ENCODE measurements at regions not wholly inside any gene's neighbourhood (a gene's known extent, or its start where the extent isn't known, plus 50 kb on each side); places are given as distances from the start of the nearest gene placed in this dataset.
"Not testable (repeated sequence)": the region's sequence is repeated elsewhere in the genome, so short reads cannot be mapped to it uniquely, and the experiment has no call there.

DNA sequence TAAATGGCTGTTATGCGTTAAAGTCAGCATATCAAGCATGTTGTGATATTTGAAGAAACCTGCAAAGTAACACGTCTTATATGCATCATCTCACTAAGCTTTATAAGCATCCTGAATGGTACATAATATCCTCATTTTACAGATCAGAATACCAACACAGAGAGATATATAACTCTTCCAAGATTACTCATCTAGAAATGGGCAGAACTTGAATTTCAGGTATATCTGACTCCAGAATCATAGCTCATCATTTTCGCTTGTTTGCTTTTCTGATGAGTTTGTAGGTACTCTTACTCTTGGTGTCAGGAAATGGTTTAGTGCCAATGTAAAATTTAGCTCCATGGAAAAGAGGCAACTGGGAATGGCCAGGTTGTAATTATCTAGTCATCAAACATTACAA is 232.3 kb upstream of the ANKH start:
- no peaks in the 10 kb centered on the region for H3F3A ChIP-seq (ENCODE audit: control insufficient read depth, insufficient read depth)
- no peaks in the 10 kb centered on the region for H3K36me3 ChIP-seq (ENCODE audit: control insufficient read depth, low read length)
- no peak overlapping the region for H3K4me3 ChIP-seq (ENCODE audit: low read length)
- no peaks in the 10 kb centered on the region for H3K9me2 ChIP-seq (replicated peaks; ENCODE audit: control insufficient read depth, low read length)
- H3K9me3 ChIP-seq (ENCODE audit: control insufficient read depth, insufficient read depth, low read length), result no peaks in the 10 kb centered on the region
- H3K79me2 ChIP-seq (ENCODE audit: control insufficient read depth, low read length), result no peaks in the 10 kb centered on the region
- no peaks in the 10 kb centered on the region for H3K4me1 ChIP-seq (ENCODE audit: control insufficient read depth, low read length)
- H3K4me2 ChIP-seq (ENCODE audit: low read length), result no peak overlapping the region
- no peaks in the 10 kb centered on the region for H3K27me3 ChIP-seq (ENCODE audit: control insufficient read depth, low read length)
- no peak overlapping the region for H3K27ac ChIP-seq (ENCODE audit: low read depth, low read length)
- H4K20me1 ChIP-seq (ENCODE audit: control insufficient read depth, insufficient read depth, low read depth, low read length), result no peaks in the 10 kb centered on the region
- no peak for TF ChIP-seq EZH2phosphoT487 (IDR thresholded peaks at IDR 0.05; ENCODE audit: borderline replicate concordance, low read length)
- TF ChIP-seq, protein P1, sequence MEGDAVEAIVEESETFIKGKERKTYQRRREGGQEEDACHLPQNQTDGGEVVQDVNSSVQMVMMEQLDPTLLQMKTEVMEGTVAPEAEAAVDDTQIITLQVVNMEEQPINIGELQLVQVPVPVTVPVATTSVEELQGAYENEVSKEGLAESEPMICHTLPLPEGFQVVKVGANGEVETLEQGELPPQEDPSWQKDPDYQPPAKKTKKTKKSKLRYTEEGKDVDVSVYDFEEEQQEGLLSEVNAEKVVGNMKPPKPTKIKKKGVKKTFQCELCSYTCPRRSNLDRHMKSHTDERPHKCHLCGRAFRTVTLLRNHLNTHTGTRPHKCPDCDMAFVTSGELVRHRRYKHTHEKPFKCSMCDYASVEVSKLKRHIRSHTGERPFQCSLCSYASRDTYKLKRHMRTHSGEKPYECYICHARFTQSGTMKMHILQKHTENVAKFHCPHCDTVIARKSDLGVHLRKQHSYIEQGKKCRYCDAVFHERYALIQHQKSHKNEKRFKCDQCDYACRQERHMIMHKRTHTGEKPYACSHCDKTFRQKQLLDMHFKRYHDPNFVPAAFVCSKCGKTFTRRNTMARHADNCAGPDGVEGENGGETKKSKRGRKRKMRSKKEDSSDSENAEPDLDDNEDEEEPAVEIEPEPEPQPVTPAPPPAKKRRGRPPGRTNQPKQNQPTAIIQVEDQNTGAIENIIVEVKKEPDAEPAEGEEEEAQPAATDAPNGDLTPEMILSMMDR (IDR thresholded peaks at IDR 0.05; ENCODE audit: low read depth, low read length, poor library complexity, severe bottlenecking), result no peak

DNA sequence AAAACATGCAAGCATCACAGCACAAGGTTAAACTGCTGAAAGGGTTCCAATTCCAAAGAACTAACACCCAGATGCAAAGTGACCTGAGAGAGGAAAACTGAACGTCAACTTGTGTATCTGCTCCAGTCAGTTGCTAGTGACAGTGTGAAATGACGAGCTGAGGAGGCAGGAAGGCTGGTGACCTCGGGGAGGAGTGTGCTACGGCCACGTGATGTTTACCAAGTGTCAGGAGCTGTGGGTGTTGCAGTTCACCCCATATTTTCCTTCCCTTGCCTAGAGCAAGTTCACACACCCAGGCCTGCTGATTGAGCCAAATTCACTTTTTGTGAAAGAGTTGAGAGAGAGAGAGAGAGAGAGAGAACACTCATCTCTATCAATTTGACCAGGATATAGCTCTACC is 231.6 kb upstream of the ANKH start:
- Histone ChIP-seq H3K9me2 (replicated peaks; ENCODE audit: control insufficient read depth, low read length) (no peaks in the 10 kb centered on the region), H3K4me2 (ENCODE audit: low read length) (no peak overlapping the region), H3K36me3 (ENCODE audit: control insufficient read depth, low read length) (no peaks in the 10 kb centered on the region), H3K4me3 (ENCODE audit: low read length) (no peak overlapping the region), H4K20me1 (ENCODE audit: control insufficient read depth, insufficient read depth, low read depth, low read length) (no peaks in the 10 kb centered on the region), H3F3A (ENCODE audit: control insufficient read depth, insufficient read depth) (no peaks in the 10 kb centered on the region), H3K4me1 (ENCODE audit: control insufficient read depth, low read length) (no peaks in the 10 kb centered on the region), H3K27me3 (ENCODE audit: control insufficient read depth, low read length) (no peaks in the 10 kb centered on the region), H3K79me2 (ENCODE audit: control insufficient read depth, low read length) (no peaks in the 10 kb centered on the region), H3K27ac (ENCODE audit: low read depth, low read length) (no peak overlapping the region), H3K9me3 (ENCODE audit: control insufficient read depth, insufficient read depth, low read length) (no peaks in the 10 kb centered on the region)
- TF ChIP-seq EZH2phosphoT487 (IDR thresholded peaks at IDR 0.05; ENCODE audit: borderline replicate concordance, low read length), result no peak
- TF ChIP-seq, protein P1 (IDR thresholded peaks at IDR 0.05; ENCODE audit: low read depth, low read length, poor library complexity, severe bottlenecking), result no peak

DNA sequence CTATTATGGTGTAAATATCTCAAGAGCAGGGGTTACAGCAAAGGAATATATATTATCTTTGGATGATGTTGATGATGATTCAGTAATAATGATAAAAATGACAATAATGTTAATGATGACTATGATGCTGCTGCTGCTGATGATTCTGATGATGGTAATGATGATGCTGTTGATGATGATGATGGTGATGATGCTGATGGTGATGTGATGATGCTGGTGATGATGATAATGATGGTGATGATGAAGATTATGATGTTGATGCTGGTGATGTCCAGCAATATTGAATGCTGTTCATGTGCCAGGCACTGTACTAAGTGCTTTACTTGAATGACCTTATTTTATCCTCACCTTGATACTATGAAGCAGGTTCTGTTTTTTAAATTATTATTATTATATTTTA is 226.0 kb upstream of the ANKH start:
- Histone ChIP-seq H3K36me3 (ENCODE audit: control insufficient read depth, low read length) (no peaks in the 10 kb centered on the region), H3K4me1 (ENCODE audit: control insufficient read depth, low read length) (no peaks in the 10 kb centered on the region), H3K4me3 (ENCODE audit: low read length) (no peak overlapping the region), H4K20me1 (ENCODE audit: control insufficient read depth, insufficient read depth, low read depth, low read length) (no peaks in the 10 kb centered on the region), H3K27me3 (ENCODE audit: control insufficient read depth, low read length) (no peaks in the 10 kb centered on the region), H3F3A (ENCODE audit: control insufficient read depth, insufficient read depth) (no peaks in the 10 kb centered on the region), H3K9me3 (ENCODE audit: control insufficient read depth, insufficient read depth, low read length) (no peaks in the 10 kb centered on the region), H3K4me2 (ENCODE audit: low read length) (no peak overlapping the region), H3K9me2 (replicated peaks; ENCODE audit: control insufficient read depth, low read length) (no peaks in the 10 kb centered on the region), H3K79me2 (ENCODE audit: control insufficient read depth, low read length) (no peaks in the 10 kb centered on the region), H3K27ac (ENCODE audit: low read depth, low read length) (no peak overlapping the region)
- TF ChIP-seq, protein P1 (IDR thresholded peaks at IDR 0.05; ENCODE audit: low read depth, low read length, poor library complexity, severe bottlenecking), result no peak
- no peak for TF ChIP-seq EZH2phosphoT487 (IDR thresholded peaks at IDR 0.05; ENCODE audit: borderline replicate concordance, low read length)

DNA sequence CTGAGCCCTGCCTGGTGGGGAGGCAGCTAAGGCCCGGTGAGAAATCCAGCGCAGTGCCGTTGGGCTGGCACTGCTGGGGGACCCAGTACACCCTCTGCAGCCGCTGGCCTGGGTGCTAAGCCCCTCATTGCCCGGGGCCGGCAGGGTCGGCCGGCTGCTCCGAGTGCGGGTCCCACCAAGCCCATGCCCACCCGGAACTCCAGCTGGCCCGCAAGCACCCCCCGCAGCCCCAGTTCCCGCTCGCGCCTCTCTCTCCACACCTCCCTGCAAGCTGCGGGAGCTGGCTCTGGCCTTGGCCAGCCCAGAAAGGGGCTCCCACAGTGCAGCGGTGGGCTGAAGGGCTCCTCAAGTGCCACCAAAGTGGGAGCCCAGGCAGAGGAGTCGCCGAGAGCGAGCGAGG is 225.1 kb upstream of the ANKH start:
- not testable (repeated sequence) for H3K4me3 ChIP-seq (ENCODE audit: low read length); H4K20me1 ChIP-seq (ENCODE audit: control insufficient read depth, insufficient read depth, low read depth, low read length); H3K4me1 ChIP-seq (ENCODE audit: control insufficient read depth, low read length); H3K9me2 ChIP-seq (replicated peaks; ENCODE audit: control insufficient read depth, low read length); H3K79me2 ChIP-seq (ENCODE audit: control insufficient read depth, low read length); H3F3A ChIP-seq (ENCODE audit: control insufficient read depth, insufficient read depth); H3K27me3 ChIP-seq (ENCODE audit: control insufficient read depth, low read length); H3K9me3 ChIP-seq (ENCODE audit: control insufficient read depth, insufficient read depth, low read length); H3K4me2 ChIP-seq (ENCODE audit: low read length); H3K27ac ChIP-seq (ENCODE audit: low read depth, low read length); H3K36me3 ChIP-seq (ENCODE audit: control insufficient read depth, low read length)

All from DOHH2 (cell line).